ENCODE measurements at regions not wholly inside any gene's neighbourhood (a gene's known extent, or its start where the extent isn't known, plus 50 kb on each side); places are given as distances from the start of the nearest gene placed in this dataset.

- no peak for TF ChIP-seq CTCF (IDR thresholded peaks at IDR 0.05)
- no peak for TF ChIP-seq POLR2AphosphoS5 (IDR thresholded peaks at IDR 0.05)
Measured at GRCh38 chr6:128711149-128711548, 171.8 kb upstream of the LAMA2 start.
